Gastrocnemius medialis (tissue), 4 donors: ENCODE measurements at regions not wholly inside any gene's neighbourhood (a gene's known extent, or its start where the extent isn't known, plus 50 kb on each side); places are given as distances from the start of the nearest gene placed in this dataset.

Experiments used
- ATAC-seq, 2 donors: fragments of 150-250 bp; one replicate each; pipeline ENCODE4 v1.9.1; 2016
- DNase-seq, 2 donors: peaks; one replicate each; pipeline ENCODE4 v3.0.0-alpha.2; 2019
- H3K27ac ChIP-seq, 4 donors: fragments of 200-600 bp; sonication (generic); 1 replicate in 1 of 4; 2 replicates in 3 of 4; pipeline ENCODE4 v1.5.1; 2016 to 2018; ENCODE audit warnings: mild to moderate bottlenecking in 2 of 4, moderate library complexity in 1 of 4
- H3K27me3 ChIP-seq, 3 donors: fragments of 200-600 bp; sonication (generic) in 2 of 3; 1 replicate in 1 of 3; 2 replicates in 2 of 3; pipeline versions ENCODE4 v1.5.1 to v1.6.0; 2016 to 2019; ENCODE audit warnings: mild to moderate bottlenecking in 1 of 3, moderate library complexity in 1 of 3
- H3K36me3 ChIP-seq, 2 donors: fragments of 200-600 bp; sonication (generic) in 1 of 2; one replicate each; pipeline ENCODE4 v1.5.1; 2017 to 2018
- H3K4me1 ChIP-seq, 2 donors: fragments of 200-600 bp; sonication (generic) in 1 of 2; one replicate each; pipeline ENCODE4 v1.5.1; 2016 to 2017; ENCODE audit warnings: mild to moderate bottlenecking in 2 of 2
- H3K4me3 ChIP-seq, 4 donors: fragments of 200-600 bp; sonication (generic) in 3 of 4; 1 replicate in 1 of 4; 2 replicates in 3 of 4; pipeline ENCODE4 v1.5.1; 2016 to 2019; ENCODE audit warnings: mild to moderate bottlenecking in 2 of 4
- H3K9me3 ChIP-seq, 3 donors: fragments of 200-600 bp; sonication (generic) in 2 of 3; 1 replicate in 1 of 3; 2 replicates in 2 of 3; pipeline ENCODE4 v1.5.1; 2016 to 2019
- CTCF ChIP-seq, 5 experiments: fragments of 450-650 bp in 3 of 5; fragments of 200-600 bp in 2 of 5; sonication (generic) in 2 of 5; IDR thresholded peaks in 4 of 5; conservative IDR thresholded peaks in 1 of 5; 1 replicate in 4 of 5; 2 replicates in 1 of 5; pipeline ENCODE4 v1.5.1; 2016 to 2019; ENCODE audit warnings: antibody characterized with exemption in 5 of 5, mild to moderate bottlenecking in 3 of 5, moderate library complexity in 3 of 5
- POLR2A ChIP-seq, 2 donors: fragments of 450-650 bp; IDR thresholded peaks; one replicate each; pipeline ENCODE4 v1.6.1; 2017; ENCODE audit warnings: antibody characterized with exemption in 2 of 2, mild to moderate bottlenecking in 2 of 2, moderate library complexity in 2 of 2
- in situ Hi-C, 4 donors: fragments of 200-750 bp; cut with MboI; loops; one replicate each; pipeline versions ENCODE4 v1.15.0 to v1.8.0; 2017; ENCODE audit warnings: low sequenced_read_pairs in 4 of 4
- intact Hi-C: fragments of 100-400 bp; cut with DNase I; formaldehyde crosslinking; loops from one replicate; pipeline ENCODE4 v1.15.1; 2023; ENCODE audit warnings: low total_unique reads

- H3K4me3 ChIP-seq, result no peak overlapping the region
- intact Hi-C loops, result no loop called here
- H3K9me3 ChIP-seq, result no peaks in the 10 kb centered on the region
- H3K4me1 ChIP-seq, result no peaks in the 10 kb centered on the region
- no peaks in the 10 kb centered on the region for H3K36me3 ChIP-seq
- no peak for TF ChIP-seq POLR2A (IDR thresholded peaks at IDR 0.05)
- H3K27me3 ChIP-seq, result no peaks in the 10 kb centered on the region
- no peak for ATAC-seq
- H3K27ac ChIP-seq, result no peak overlapping the region
- in situ Hi-C loops, result no loop called here
- no peak for DNase-seq
Measured at GRCh38 chr1:189899686-189900425, 577.8 kb downstream of the BRINP3 start.

GRCh38 chr1:189904509-189904908, 573.2 kb downstream of the BRINP3 start:
- ATAC-seq (no peak), DNase-seq (no peak)
- Histone ChIP-seq H3K27ac (no peak overlapping the region), H3K4me1 (no peaks in the 10 kb centered on the region), H3K36me3 (no peaks in the 10 kb centered on the region), H3K27me3 (no peaks in the 10 kb centered on the region), H3K9me3 (no peaks in the 10 kb centered on the region), H3K4me3 (no peak overlapping the region)
- TF ChIP-seq POLR2A (IDR thresholded peaks at IDR 0.05) (no peak), CTCF (IDR thresholded peaks at IDR 0.05 in 4 of 5, conservative IDR thresholded peaks at IDR 0.05 in 1 of 5) (no peak)
- in situ Hi-C loops (no loop called here), intact Hi-C loops (no loop called here)

- no peak for TF ChIP-seq POLR2A (IDR thresholded peaks at IDR 0.05)
- TF ChIP-seq CTCF (IDR thresholded peaks at IDR 0.05 in 4 of 5, conservative IDR thresholded peaks at IDR 0.05 in 1 of 5), result no peak
- H3K4me3 ChIP-seq, result no peak overlapping the region
- H3K36me3 ChIP-seq, result no peaks in the 10 kb centered on the region
- no peak for ATAC-seq
- no peak for DNase-seq
- no peaks in the 10 kb centered on the region for H3K9me3 ChIP-seq
- intact Hi-C loops, result no loop called here
- H3K27me3 ChIP-seq, result no peaks in the 10 kb centered on the region
- H3K4me1 ChIP-seq, result no peaks in the 10 kb centered on the region
- in situ Hi-C loops, result no loop called here
- H3K27ac ChIP-seq, result no peak overlapping the region
Measured at GRCh38 chr1:189908113-189908512, 569.6 kb downstream of the BRINP3 start.

- H3K36me3 ChIP-seq, result no peaks in the 10 kb centered on the region
- H3K27ac ChIP-seq, result no peak overlapping the region
- DNase-seq, result no peak
- H3K27me3 ChIP-seq, result no peaks in the 10 kb centered on the region
- no peak for TF ChIP-seq POLR2A (IDR thresholded peaks at IDR 0.05)
- TF ChIP-seq CTCF (IDR thresholded peaks at IDR 0.05 in 4 of 5, conservative IDR thresholded peaks at IDR 0.05 in 1 of 5), result no peak
- no peak for ATAC-seq
- H3K9me3 ChIP-seq, result no peaks in the 10 kb centered on the region
- H3K4me3 ChIP-seq, result no peak overlapping the region
- intact Hi-C loops, result no loop called here
- H3K4me1 ChIP-seq, result no peaks in the 10 kb centered on the region
- in situ Hi-C loops, result no loop called here
Measured at GRCh38 chr1:189921613-189922012, 556.1 kb downstream of the BRINP3 start.

GRCh38 chr1:189927641-189928040, 550.0 kb downstream of the BRINP3 start:
- ATAC-seq (no peak), DNase-seq (no peak)
- intact Hi-C loops (no loop called here), in situ Hi-C loops (no loop called here)
- Histone ChIP-seq H3K9me3 (no peaks in the 10 kb centered on the region), H3K36me3 (no peaks in the 10 kb centered on the region), H3K27me3 (no peaks in the 10 kb centered on the region), H3K4me1 (no peaks in the 10 kb centered on the region), H3K27ac (no peak overlapping the region), H3K4me3 (no peak overlapping the region)
- TF ChIP-seq CTCF (IDR thresholded peaks at IDR 0.05 in 4 of 5, conservative IDR thresholded peaks at IDR 0.05 in 1 of 5), result no peak
- TF ChIP-seq POLR2A (IDR thresholded peaks at IDR 0.05), result no peak
